OCI-LY3 (cell line): ENCODE measurements at regions not wholly inside any gene's neighbourhood (a gene's known extent, or its start where the extent isn't known, plus 50 kb on each side); places are given as distances from the start of the nearest gene placed in this dataset.

Source experiments
- EZH2phosphoT487 ChIP-seq: fragments of 200-600 bp; shearing (Covaris generic); IDR thresholded peaks from 2 replicates; pipeline ENCODE4 v1.6.1; 2018; ENCODE audit warnings: antibody characterized with exemption, mixed run types, low read depth
- TF ChIP-seq, protein P1 (sequence below): fragments of 200-600, 300-600 bp; sonication (generic); IDR thresholded peaks from 2 replicates; pipeline ENCODE4 v1.5.1; 2014; ENCODE audit warnings: antibody characterized with exemption, low read length, low read depth

DNA sequence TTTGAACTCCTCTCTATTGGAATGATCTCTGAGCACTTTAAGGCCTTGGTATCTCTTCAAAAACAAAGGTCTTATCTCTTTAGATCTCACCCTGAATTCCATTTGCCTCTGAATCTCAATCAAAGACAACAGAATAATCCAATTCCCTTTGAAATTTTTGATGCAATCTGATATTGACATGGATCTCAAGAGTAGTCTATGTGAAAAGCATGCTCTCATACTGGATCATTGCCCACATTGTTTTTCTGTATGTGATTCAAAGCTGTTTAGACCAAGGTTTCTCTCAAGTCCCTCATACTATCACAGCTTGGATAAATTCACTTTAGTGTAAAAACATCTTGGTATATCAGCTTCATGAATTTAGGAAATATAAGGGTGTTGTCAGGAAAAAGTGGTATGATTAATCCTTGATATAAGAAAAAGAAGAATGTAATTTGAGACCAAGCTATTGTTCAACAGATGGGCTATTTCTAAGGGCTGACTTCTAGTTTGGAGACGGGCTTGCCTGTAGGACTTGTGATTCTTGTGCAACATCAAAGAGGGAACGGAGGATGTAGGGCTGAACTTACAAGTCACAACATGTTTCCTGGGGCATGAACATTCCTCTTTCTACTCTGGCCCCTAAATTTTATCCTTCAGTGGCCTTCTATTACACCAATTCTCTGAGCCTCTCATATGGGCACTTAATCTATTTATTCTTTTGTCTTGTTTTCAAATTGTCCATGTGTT lies 77.9 kb upstream of the CITED2 start:
- TF ChIP-seq EZH2phosphoT487 = no peak
- TF ChIP-seq, protein P1, sequence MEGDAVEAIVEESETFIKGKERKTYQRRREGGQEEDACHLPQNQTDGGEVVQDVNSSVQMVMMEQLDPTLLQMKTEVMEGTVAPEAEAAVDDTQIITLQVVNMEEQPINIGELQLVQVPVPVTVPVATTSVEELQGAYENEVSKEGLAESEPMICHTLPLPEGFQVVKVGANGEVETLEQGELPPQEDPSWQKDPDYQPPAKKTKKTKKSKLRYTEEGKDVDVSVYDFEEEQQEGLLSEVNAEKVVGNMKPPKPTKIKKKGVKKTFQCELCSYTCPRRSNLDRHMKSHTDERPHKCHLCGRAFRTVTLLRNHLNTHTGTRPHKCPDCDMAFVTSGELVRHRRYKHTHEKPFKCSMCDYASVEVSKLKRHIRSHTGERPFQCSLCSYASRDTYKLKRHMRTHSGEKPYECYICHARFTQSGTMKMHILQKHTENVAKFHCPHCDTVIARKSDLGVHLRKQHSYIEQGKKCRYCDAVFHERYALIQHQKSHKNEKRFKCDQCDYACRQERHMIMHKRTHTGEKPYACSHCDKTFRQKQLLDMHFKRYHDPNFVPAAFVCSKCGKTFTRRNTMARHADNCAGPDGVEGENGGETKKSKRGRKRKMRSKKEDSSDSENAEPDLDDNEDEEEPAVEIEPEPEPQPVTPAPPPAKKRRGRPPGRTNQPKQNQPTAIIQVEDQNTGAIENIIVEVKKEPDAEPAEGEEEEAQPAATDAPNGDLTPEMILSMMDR = no peak
